ENCODE measurements at regions not wholly inside any gene's neighbourhood (a gene's known extent, or its start where the extent isn't known, plus 50 kb on each side); places are given as distances from the start of the nearest gene placed in this dataset.

GRCh38 chr3:88985491-88985890, 121.9 kb upstream of the EPHA3 start:
- TF ChIP-seq POLR2AphosphoS5 (IDR thresholded peaks at IDR 0.05; ENCODE audit: low read depth, low read length): no peak
- TF ChIP-seq POLR2A (IDR thresholded peaks at IDR 0.05; ENCODE audit: low read depth, low read length): no peak
- no peak for TF ChIP-seq TAF1 (IDR thresholded peaks at IDR 0.05; ENCODE audit: low read depth, low read length)

Data from GM12891 (cell line).